MG63 (cell line): ENCODE measurements at regions not wholly inside any gene's neighbourhood (a gene's known extent, or its start where the extent isn't known, plus 50 kb on each side); places are given as distances from the start of the nearest gene placed in this dataset.

Experiments
- DNase-seq: peaks from one replicate; pipeline ENCODE4 v3.0.0-alpha.2; 2020
- H3K27me3 ChIP-seq: fragments of 250-450 bp; sonication (Bioruptor Pico); 2 replicates; pipeline ENCODE4 v1.5.1; 2020; ENCODE audit warnings: mild to moderate bottlenecking, moderate library complexity
- H3K36me3 ChIP-seq: fragments of 250-450 bp; sonication (Bioruptor Pico); 2 replicates; pipeline ENCODE4 v1.5.1; 2020; ENCODE audit warnings: mild to moderate bottlenecking, moderate library complexity
- H3K4me3 ChIP-seq: fragments of 250-450 bp; sonication (Bioruptor Pico); 2 replicates; pipeline ENCODE4 v1.5.1; 2020; ENCODE audit warnings: mild to moderate bottlenecking, moderate library complexity
- H3K9me3 ChIP-seq: fragments of 250-450 bp; sonication (Bioruptor Pico); 2 replicates; pipeline ENCODE4 v1.5.1; 2020; ENCODE audit warnings: mild to moderate bottlenecking, moderate library complexity

- no peak overlapping the region for H3K4me3 ChIP-seq
- H3K9me3 ChIP-seq = no peaks in the 10 kb centered on the region
- H3K27me3 ChIP-seq = peaks cover 2% of the 10 kb centered on the region; the same call in 1 of the 2 replicates
- DNase-seq = no peak
- H3K36me3 ChIP-seq = no peaks in the 10 kb centered on the region
Measured at GRCh38 chr20:40781327-40782042, 92.4 kb upstream of the MAFB start.

GRCh38 chr20:40782043-40782368 lies 93.0 kb upstream of the MAFB start:
- Histone ChIP-seq H3K36me3 (no peaks in the 10 kb centered on the region), H3K9me3 (no peaks in the 10 kb centered on the region), H3K27me3 (peaks cover 2% of the 10 kb centered on the region; the same call in 1 of the 2 replicates), H3K4me3 (no peak overlapping the region)
- no peak for DNase-seq

DNA sequence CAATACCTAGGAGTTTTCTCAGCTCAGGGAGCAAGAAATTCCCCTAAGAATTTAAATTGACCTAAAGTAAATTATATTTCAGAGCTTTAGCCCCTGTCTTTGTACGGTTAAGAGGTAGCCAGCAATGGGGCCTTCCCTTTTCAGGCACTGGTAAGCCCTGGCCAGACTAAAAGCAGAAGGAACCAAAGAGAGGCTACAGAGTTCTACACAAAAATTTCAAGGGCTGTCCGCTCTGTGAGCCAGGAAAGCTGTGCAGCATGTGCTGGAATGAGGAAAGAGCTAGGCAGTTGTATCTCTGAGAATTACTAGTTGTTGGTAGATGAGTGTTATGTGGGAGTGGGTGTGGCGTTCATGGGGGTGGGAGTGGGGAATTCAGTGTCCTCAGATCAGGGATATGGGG lies 96.3 kb upstream of the MAFB start:
- no peaks in the 10 kb centered on the region for H3K27me3 ChIP-seq
- H3K4me3 ChIP-seq = no peak overlapping the region
- H3K36me3 ChIP-seq = no peaks in the 10 kb centered on the region
- no peaks in the 10 kb centered on the region for H3K9me3 ChIP-seq
- no peak for DNase-seq

GRCh38 chr20:40786336-40786735 lies 97.3 kb upstream of the MAFB start:
- DNase-seq = no peak
- no peaks in the 10 kb centered on the region for H3K9me3 ChIP-seq
- H3K36me3 ChIP-seq = no peaks in the 10 kb centered on the region
- no peaks in the 10 kb centered on the region; the same call in 1 of the 2 replicates for H3K27me3 ChIP-seq
- H3K4me3 ChIP-seq = no peak overlapping the region

DNA sequence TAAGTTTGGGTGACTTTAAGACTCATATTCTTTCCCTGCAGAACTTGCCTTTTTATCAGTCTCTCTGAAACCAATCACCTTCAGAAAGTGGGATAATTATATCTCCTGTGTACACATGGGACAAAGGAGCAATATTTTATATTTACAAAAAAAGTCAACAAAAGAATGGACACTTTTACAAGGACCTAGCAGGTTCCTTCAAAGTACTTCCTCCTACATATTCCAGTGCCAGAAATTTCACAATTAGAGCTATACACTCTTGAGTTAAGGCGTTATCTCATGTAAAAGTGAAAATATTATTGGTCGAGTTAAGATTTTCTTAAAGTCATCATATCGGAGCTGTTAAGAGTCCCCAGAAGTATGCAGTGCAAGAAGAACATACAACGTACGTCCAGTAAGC lies 98.9 kb upstream of the MAFB start:
- Histone ChIP-seq H3K36me3 (no peaks in the 10 kb centered on the region), H3K4me3 (no peak overlapping the region)

GRCh38 chr20:40797425-40797824 lies 108.4 kb upstream of the MAFB start:
- no peaks in the 10 kb centered on the region for H3K36me3 ChIP-seq
- DNase-seq = no peak
- no peaks in the 10 kb centered on the region for H3K27me3 ChIP-seq
- H3K4me3 ChIP-seq = no peak overlapping the region
- no peaks in the 10 kb centered on the region for H3K9me3 ChIP-seq

More for the DNA sequence above, 98.9 kb upstream of the MAFB start:
- Histone ChIP-seq H3K27me3 (no peaks in the 10 kb centered on the region; the same call in 1 of the 2 replicates), H3K9me3 (no peaks in the 10 kb centered on the region)
- DNase-seq = no peak

DNA sequence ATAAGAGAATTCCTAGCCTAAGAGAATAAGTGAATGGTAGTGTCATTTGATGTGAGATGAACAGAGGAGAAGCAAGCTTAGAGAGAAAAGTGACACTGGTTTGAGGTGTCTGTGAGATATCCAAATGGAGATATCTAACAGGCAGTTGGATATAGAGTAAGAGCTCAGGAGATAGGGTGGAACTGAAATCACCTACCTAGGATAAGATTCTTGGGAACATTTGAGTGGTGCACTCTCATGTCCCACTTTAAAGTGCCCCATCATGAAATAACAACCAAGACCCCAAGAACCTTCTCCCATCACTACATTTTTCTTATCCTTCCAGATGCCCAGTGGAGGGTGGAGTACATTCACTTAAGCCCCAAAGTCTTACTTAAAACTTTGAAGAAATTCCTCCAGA lies 109.0 kb upstream of the MAFB start:
- no peak overlapping the region for H3K4me3 ChIP-seq
- no peak for DNase-seq
- no peaks in the 10 kb centered on the region for H3K27me3 ChIP-seq
- H3K36me3 ChIP-seq = no peaks in the 10 kb centered on the region
- no peaks in the 10 kb centered on the region for H3K9me3 ChIP-seq

- no peak for DNase-seq
- no peaks in the 10 kb centered on the region for H3K36me3 ChIP-seq
- no peaks in the 10 kb centered on the region for H3K27me3 ChIP-seq
Measured at GRCh38 chr20:40802886-40803285, 113.8 kb upstream of the MAFB start.

GRCh38 chr20:40803381-40803780 lies 114.3 kb upstream of the MAFB start:
- Histone ChIP-seq H3K9me3 (no peaks in the 10 kb centered on the region), H3K4me3 (no peak overlapping the region), H3K27me3 (no peaks in the 10 kb centered on the region), H3K36me3 (no peaks in the 10 kb centered on the region)
- no peak for DNase-seq

More at GRCh38 chr20:40802886-40803285, 113.8 kb upstream of the MAFB start:
- no peak overlapping the region for H3K4me3 ChIP-seq
- H3K9me3 ChIP-seq = no peaks in the 10 kb centered on the region

DNA sequence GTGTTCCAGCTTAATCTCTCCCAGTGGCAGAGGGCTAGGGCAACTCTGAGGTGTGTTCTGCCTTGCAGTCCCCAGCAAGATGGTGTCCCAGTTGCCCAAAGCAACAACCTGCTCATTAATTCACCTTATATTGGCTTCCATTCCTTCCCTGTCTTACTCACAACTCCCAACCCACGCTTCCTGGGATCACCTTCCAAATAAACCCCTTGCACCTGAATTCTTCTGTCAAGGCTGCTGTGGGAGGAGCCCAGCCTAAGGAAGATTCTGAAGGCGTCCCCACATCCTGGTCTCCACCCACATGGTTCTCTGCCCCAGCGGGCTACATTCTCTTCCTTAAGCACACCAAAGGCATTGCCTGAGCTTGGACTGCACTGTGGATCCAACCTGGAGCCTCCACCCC lies 116.6 kb upstream of the MAFB start:
- H3K4me3 ChIP-seq = no peak overlapping the region
- H3K27me3 ChIP-seq = no peaks in the 10 kb centered on the region
- H3K9me3 ChIP-seq = no peaks in the 10 kb centered on the region
- no peaks in the 10 kb centered on the region for H3K36me3 ChIP-seq
- DNase-seq = no peak

- no peaks in the 10 kb centered on the region for H3K36me3 ChIP-seq
Measured at GRCh38 chr20:40806929-40807820, 118.1 kb upstream of the MAFB start.

DNA sequence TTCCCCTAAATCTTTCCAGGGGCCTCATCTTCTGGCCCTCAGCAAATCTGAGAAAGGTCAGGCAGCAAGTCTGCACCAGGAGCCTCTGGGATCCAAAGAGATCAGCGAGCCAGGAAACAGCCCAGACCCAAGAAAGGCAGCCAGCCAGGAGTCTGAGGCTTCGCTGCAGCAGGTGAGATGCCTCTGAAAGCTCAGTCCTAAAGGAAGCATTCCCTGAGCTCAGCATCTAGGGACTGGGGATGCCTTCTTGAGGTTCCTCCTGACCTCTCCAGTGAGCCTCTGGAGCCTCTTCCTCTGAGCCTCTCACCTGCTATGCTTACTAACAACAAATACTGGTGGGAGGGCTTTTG lies 118.8 kb upstream of the MAFB start:
- DNase-seq = no peak
- no peaks in the 10 kb centered on the region for H3K27me3 ChIP-seq
- H3K9me3 ChIP-seq = no peaks in the 10 kb centered on the region
- H3K4me3 ChIP-seq = no peak overlapping the region
- H3K36me3 ChIP-seq = no peaks in the 10 kb centered on the region

More at GRCh38 chr20:40806929-40807820, 118.1 kb upstream of the MAFB start:
- no peaks in the 10 kb centered on the region for H3K9me3 ChIP-seq
- no peak overlapping the region for H3K4me3 ChIP-seq
- H3K27me3 ChIP-seq = no peaks in the 10 kb centered on the region
- DNase-seq = no peak

- Histone ChIP-seq H3K4me3 (no peak overlapping the region), H3K27me3 (no peaks in the 10 kb centered on the region), H3K36me3 (no peaks in the 10 kb centered on the region), H3K9me3 (no peaks in the 10 kb centered on the region)
- no peak for DNase-seq
Measured at GRCh38 chr20:40808936-40809335, 119.9 kb upstream of the MAFB start.

- Histone ChIP-seq H3K9me3 (no peaks in the 10 kb centered on the region), H3K4me3 (no peak overlapping the region), H3K27me3 (no peaks in the 10 kb centered on the region), H3K36me3 (no peaks in the 10 kb centered on the region)
- DNase-seq = no peak
Measured at GRCh38 chr20:40809361-40809760, 120.3 kb upstream of the MAFB start.

GRCh38 chr20:40810332-40811000 lies 121.4 kb upstream of the MAFB start:
- H3K27me3 ChIP-seq = no peaks in the 10 kb centered on the region
- H3K4me3 ChIP-seq = no peak overlapping the region
- no peaks in the 10 kb centered on the region for H3K36me3 ChIP-seq
- H3K9me3 ChIP-seq = no peaks in the 10 kb centered on the region
- DNase-seq = no peak

- Histone ChIP-seq H3K9me3 (no peaks in the 10 kb centered on the region), H3K36me3 (no peaks in the 10 kb centered on the region), H3K27me3 (no peaks in the 10 kb centered on the region), H3K4me3 (no peak overlapping the region)
- no peak for DNase-seq
Measured at GRCh38 chr20:40811004-40811403, 122.0 kb upstream of the MAFB start.

GRCh38 chr20:40811660-40812414 lies 122.8 kb upstream of the MAFB start:
- H3K36me3 ChIP-seq = no peaks in the 10 kb centered on the region
- no peak overlapping the region for H3K4me3 ChIP-seq
- H3K27me3 ChIP-seq = no peaks in the 10 kb centered on the region
- H3K9me3 ChIP-seq = no peaks in the 10 kb centered on the region
- no peak for DNase-seq
